ENCODE measurements at regions not wholly inside any gene's neighbourhood (a gene's known extent, or its start where the extent isn't known, plus 50 kb on each side); places are given as distances from the start of the nearest gene placed in this dataset.
"Not testable (repeated sequence)": the region's sequence is repeated elsewhere in the genome, so short reads cannot be mapped to it uniquely, and the experiment has no call there.

GRCh38 chr5:53268241-53268640, 158.7 kb upstream of the MOCS2 start:
- not testable (repeated sequence) for DNase-seq (ENCODE audit: low read depth in 2 of 2)

GRCh38 chr5:53275666-53276065, 166.1 kb upstream of the MOCS2 start:
- no peak for DNase-seq (ENCODE audit: low read depth in 2 of 2)

GRCh38 chr5:53276825-53277224, 167.3 kb upstream of the MOCS2 start:
- DNase-seq (ENCODE audit: low read depth in 2 of 2): no peak

- no peak for DNase-seq (ENCODE audit: low read depth in 2 of 2)
Observed at GRCh38 chr5:53277491-53277890, 167.9 kb upstream of the MOCS2 start.

GRCh38 chr5:53287573-53287972, 178.0 kb upstream of the MOCS2 start:
- DNase-seq (ENCODE audit: low read depth in 2 of 2): no peak

GRCh38 chr5:53288511-53288910, 179.0 kb upstream of the MOCS2 start:
- DNase-seq (ENCODE audit: low read depth in 2 of 2): no peak

- no peak for DNase-seq (ENCODE audit: low read depth in 2 of 2)
Observed at GRCh38 chr5:53291047-53291446, 181.5 kb upstream of the MOCS2 start.

GRCh38 chr5:53291528-53291927, 182.0 kb upstream of the MOCS2 start:
- DNase-seq (ENCODE audit: low read depth in 2 of 2): no peak

- no peak for DNase-seq (ENCODE audit: low read depth in 2 of 2)
Observed at GRCh38 chr5:53298841-53299240, 181.6 kb upstream of the FST start.

- DNase-seq (ENCODE audit: low read depth in 2 of 2): no peak
Observed at GRCh38 chr5:53302529-53302928, 177.9 kb upstream of the FST start.

- no peak for DNase-seq (ENCODE audit: low read depth in 2 of 2)
Observed at GRCh38 chr5:53303105-53303504, 177.3 kb upstream of the FST start.

GRCh38 chr5:53305316-53305715, 175.1 kb upstream of the FST start:
- DNase-seq (ENCODE audit: low read depth in 2 of 2): not testable (repeated sequence)

- DNase-seq (ENCODE audit: low read depth in 2 of 2): no peak
Observed at GRCh38 chr5:53309653-53310052, 170.8 kb upstream of the FST start.

- no peak for DNase-seq (ENCODE audit: low read depth in 2 of 2)
Observed at GRCh38 chr5:53311681-53312080, 168.7 kb upstream of the FST start.

GRCh38 chr5:53313145-53313544, 167.3 kb upstream of the FST start:
- DNase-seq (ENCODE audit: low read depth in 2 of 2): no peak

- no peak for DNase-seq (ENCODE audit: low read depth in 2 of 2)
Observed at GRCh38 chr5:53318303-53318702, 162.1 kb upstream of the FST start.

- no peak for DNase-seq (ENCODE audit: low read depth in 2 of 2)
Observed at GRCh38 chr5:53319315-53319714, 161.1 kb upstream of the FST start.

GRCh38 chr5:53321073-53321472, 159.4 kb upstream of the FST start:
- DNase-seq (ENCODE audit: low read depth in 2 of 2): no peak

GRCh38 chr5:53321721-53322120, 158.7 kb upstream of the FST start:
- DNase-seq (ENCODE audit: low read depth in 2 of 2): no peak

GRCh38 chr5:53322257-53322656, 158.2 kb upstream of the FST start:
- no peak for DNase-seq (ENCODE audit: low read depth in 2 of 2)

- no peak for DNase-seq (ENCODE audit: low read depth in 2 of 2)
Observed at GRCh38 chr5:53323511-53323910, 156.9 kb upstream of the FST start.

- DNase-seq (ENCODE audit: low read depth in 2 of 2): no peak
Observed at GRCh38 chr5:53323943-53324642, 156.3 kb upstream of the FST start.

- no peak for DNase-seq (ENCODE audit: low read depth in 2 of 2)
Observed at GRCh38 chr5:53326424-53327153, 153.8 kb upstream of the FST start.
